Ascending aorta (tissue), 2 donors: ENCODE measurements at regions not wholly inside any gene's neighbourhood (a gene's known extent, or its start where the extent isn't known, plus 50 kb on each side); places are given as distances from the start of the nearest gene placed in this dataset.

Experiments
- DNase-seq, 2 donors: peaks; one replicate each; pipeline ENCODE4 v3.0.0-alpha.2; 2019; ENCODE audit warnings: low spot score in 2 of 2
- H3K27ac ChIP-seq, 2 donors: fragments of 200-600 bp; sonication (generic); one replicate each; pipeline ENCODE4 v1.5.1; 2016 to 2017; ENCODE audit warnings: mild to moderate bottlenecking in 1 of 2
- H3K27me3 ChIP-seq: fragments of 200-600 bp; sonication (generic); one replicate; pipeline ENCODE4 v1.5.1; 2017
- H3K36me3 ChIP-seq, 2 donors: fragments of 200-600 bp; sonication (generic); one replicate each; pipeline ENCODE4 v1.5.1; 2016
- H3K4me1 ChIP-seq, 2 donors: fragments of 200-600 bp; sonication (generic); one replicate each; pipeline ENCODE4 v1.5.1; 2016 to 2017; ENCODE audit warnings: mild to moderate bottlenecking in 1 of 2
- H3K4me3 ChIP-seq, 2 donors: fragments of 200-600 bp; sonication (generic); one replicate each; pipeline ENCODE4 v1.5.1; 2016 to 2017; ENCODE audit warnings: mild to moderate bottlenecking in 1 of 2
- H3K9me3 ChIP-seq, 2 donors: fragments of 200-600 bp; sonication (generic); one replicate each; pipeline ENCODE4 v1.5.1; 2016
- CTCF ChIP-seq, 3 experiments: fragments of 200-600 bp in 2 of 3; fragments of 450-650 bp in 1 of 3; sonication (generic) in 2 of 3; IDR thresholded peaks; one replicate each; pipeline ENCODE4 v1.5.1; 2016 to 2019; ENCODE audit warnings: antibody characterized with exemption in 3 of 3, mild to moderate bottlenecking in 1 of 3, moderate library complexity in 1 of 3
- intact Hi-C: fragments of 100-400 bp; cut with DNase I; formaldehyde crosslinking; loops from one replicate; pipeline ENCODE4 v1.15.1; 2023

- no peaks in the 10 kb centered on the region for H3K9me3 ChIP-seq
- TF ChIP-seq CTCF (IDR thresholded peaks at IDR 0.05), result no peak
- intact Hi-C loops, result no loop called here
Observed at GRCh38 chr1:164907666-164908065, 348.7 kb downstream of the PBX1 start.

GRCh38 chr1:164905869-164906268 lies 346.9 kb downstream of the PBX1 start:
- no peaks in the 10 kb centered on the region for H3K36me3 ChIP-seq
- TF ChIP-seq CTCF (IDR thresholded peaks at IDR 0.05), result no peak
- no peaks in the 10 kb centered on the region for H3K27me3 ChIP-seq
- no peaks in the 10 kb centered on the region for H3K4me1 ChIP-seq
- intact Hi-C loops, result no loop called here
- H3K27ac ChIP-seq, result no peak overlapping the region
- no peak overlapping the region for H3K4me3 ChIP-seq
- no peak for DNase-seq
- H3K9me3 ChIP-seq, result no peaks in the 10 kb centered on the region

More at GRCh38 chr1:164907666-164908065, 348.7 kb downstream of the PBX1 start:
- Histone ChIP-seq H3K27me3 (no peaks in the 10 kb centered on the region), H3K4me3 (no peak overlapping the region), H3K4me1 (no peaks in the 10 kb centered on the region), H3K27ac (no peak overlapping the region), H3K36me3 (no peaks in the 10 kb centered on the region)
- DNase-seq, result no peak

GRCh38 chr1:164902491-164902890 lies 343.5 kb downstream of the PBX1 start:
- intact Hi-C loops, result no loop called here
- H3K36me3 ChIP-seq, result no peaks in the 10 kb centered on the region
- H3K4me3 ChIP-seq, result no peak overlapping the region
- DNase-seq, result no peak
- H3K27me3 ChIP-seq, result no peaks in the 10 kb centered on the region
- H3K4me1 ChIP-seq, result no peaks in the 10 kb centered on the region
- H3K27ac ChIP-seq, result no peak overlapping the region
- peaks cover 0 to 5% of the 10 kb centered on the region in 2 donors for H3K9me3 ChIP-seq
- TF ChIP-seq CTCF (IDR thresholded peaks at IDR 0.05), result no peak
